ENCODE measurements at regions not wholly inside any gene's neighbourhood (a gene's known extent, or its start where the extent isn't known, plus 50 kb on each side); places are given as distances from the start of the nearest gene placed in this dataset.
A peak's percentile ranks its signal among the peaks of the same experiment; 100 is the strongest.

- Histone ChIP-seq H3K27me3 (no peaks in the 10 kb centered on the region), H3K27ac (no peak overlapping the region), H3K36me3 (no peaks in the 10 kb centered on the region), H3K4me3 (no peak overlapping the region), H3K4me1 (peaks cover 19% of the 10 kb centered on the region), H3K9me3 (no peaks in the 10 kb centered on the region)
- intact Hi-C loops (cut with DNase I): no loop called here
- DNase-seq: no peak
- peak; percentile 30 for ATAC-seq
- no peak for TF ChIP-seq CTCF (IDR thresholded peaks at IDR 0.05)
Measured at GRCh38 chr1:184164536-184164935, 113.0 kb downstream of the TSEN15 start.

- Histone ChIP-seq H3K27ac (no peak overlapping the region), H3K9me3 (no peaks in the 10 kb centered on the region), H3K4me1 (peaks cover 10% of the 10 kb centered on the region), H3K4me3 (no peak overlapping the region), H3K27me3 (no peaks in the 10 kb centered on the region), H3K36me3 (no peaks in the 10 kb centered on the region)
- intact Hi-C loops (cut with DNase I): no loop called here
- TF ChIP-seq CTCF (IDR thresholded peaks at IDR 0.05): no peak
- DNase-seq: no peak
- ATAC-seq: no peak
Measured at GRCh38 chr1:184166485-184166884, 115.0 kb downstream of the TSEN15 start.

GRCh38 chr1:184167352-184167751, 115.8 kb downstream of the TSEN15 start:
- Histone ChIP-seq H3K4me1 (peaks cover 10% of the 10 kb centered on the region), H3K9me3 (no peaks in the 10 kb centered on the region), H3K27me3 (no peaks in the 10 kb centered on the region), H3K27ac (no peak overlapping the region), H3K36me3 (no peaks in the 10 kb centered on the region), H3K4me3 (no peak overlapping the region)
- DNase-seq (no peak), ATAC-seq (no peak)
- TF ChIP-seq CTCF (IDR thresholded peaks at IDR 0.05): no peak
- intact Hi-C loops (cut with DNase I): no loop called here

- H3K27me3 ChIP-seq: no peaks in the 10 kb centered on the region
- ATAC-seq: no peak
- no peak for TF ChIP-seq CTCF (IDR thresholded peaks at IDR 0.05)
Measured at GRCh38 chr1:184170719-184171118, 119.2 kb downstream of the TSEN15 start.

GRCh38 chr1:184176058-184176457, 124.5 kb downstream of the TSEN15 start:
- Histone ChIP-seq H3K4me1 (no peaks in the 10 kb centered on the region), H3K36me3 (no peaks in the 10 kb centered on the region), H3K4me3 (no peak overlapping the region), H3K9me3 (no peaks in the 10 kb centered on the region), H3K27ac (no peak overlapping the region), H3K27me3 (no peaks in the 10 kb centered on the region)
- no peak for TF ChIP-seq CTCF (IDR thresholded peaks at IDR 0.05)
- ATAC-seq (peak; percentile 58), DNase-seq (no peak)
- intact Hi-C loops (cut with DNase I): no loop called here

More at GRCh38 chr1:184170719-184171118, 119.2 kb downstream of the TSEN15 start:
- no peak for DNase-seq
- Histone ChIP-seq H3K9me3 (no peaks in the 10 kb centered on the region), H3K4me1 (no peaks in the 10 kb centered on the region), H3K36me3 (no peaks in the 10 kb centered on the region), H3K27ac (no peak overlapping the region), H3K4me3 (no peak overlapping the region)
- intact Hi-C loops (cut with DNase I): no loop called here

- intact Hi-C loops (cut with DNase I): no loop called here
- no peaks in the 10 kb centered on the region for H3K9me3 ChIP-seq
- H3K27me3 ChIP-seq: no peaks in the 10 kb centered on the region
- TF ChIP-seq CTCF (IDR thresholded peaks at IDR 0.05): no peak
- DNase-seq (no peak), ATAC-seq (peak; percentile 74)
- no peak overlapping the region for H3K4me3 ChIP-seq
- H3K27ac ChIP-seq: no peak overlapping the region
- no peaks in the 10 kb centered on the region for H3K4me1 ChIP-seq
- no peaks in the 10 kb centered on the region for H3K36me3 ChIP-seq
Measured at GRCh38 chr1:184181044-184181443, 129.5 kb downstream of the TSEN15 start.

All from upper lobe of right lung (tissue), 1 donor.